ENCODE measurements at regions not wholly inside any gene's neighbourhood (a gene's known extent, or its start where the extent isn't known, plus 50 kb on each side); places are given as distances from the start of the nearest gene placed in this dataset.

- Mint-ChIP-seq H3K27me3 (ENCODE audit: low read depth) (peaks cover 16% of the 10 kb centered on the region), H3K36me3 (no peaks in the 10 kb centered on the region), H3K9me3 (peaks cover 18% of the 10 kb centered on the region), H3K4me3 (no peak overlapping the region), H3K4me1 (no peaks in the 10 kb centered on the region), H3K27ac (no peak overlapping the region)
- ChIA-PET POLR2A (no interaction called here), CTCF (no interaction called here)
- TF ChIP-seq, protein P1, sequence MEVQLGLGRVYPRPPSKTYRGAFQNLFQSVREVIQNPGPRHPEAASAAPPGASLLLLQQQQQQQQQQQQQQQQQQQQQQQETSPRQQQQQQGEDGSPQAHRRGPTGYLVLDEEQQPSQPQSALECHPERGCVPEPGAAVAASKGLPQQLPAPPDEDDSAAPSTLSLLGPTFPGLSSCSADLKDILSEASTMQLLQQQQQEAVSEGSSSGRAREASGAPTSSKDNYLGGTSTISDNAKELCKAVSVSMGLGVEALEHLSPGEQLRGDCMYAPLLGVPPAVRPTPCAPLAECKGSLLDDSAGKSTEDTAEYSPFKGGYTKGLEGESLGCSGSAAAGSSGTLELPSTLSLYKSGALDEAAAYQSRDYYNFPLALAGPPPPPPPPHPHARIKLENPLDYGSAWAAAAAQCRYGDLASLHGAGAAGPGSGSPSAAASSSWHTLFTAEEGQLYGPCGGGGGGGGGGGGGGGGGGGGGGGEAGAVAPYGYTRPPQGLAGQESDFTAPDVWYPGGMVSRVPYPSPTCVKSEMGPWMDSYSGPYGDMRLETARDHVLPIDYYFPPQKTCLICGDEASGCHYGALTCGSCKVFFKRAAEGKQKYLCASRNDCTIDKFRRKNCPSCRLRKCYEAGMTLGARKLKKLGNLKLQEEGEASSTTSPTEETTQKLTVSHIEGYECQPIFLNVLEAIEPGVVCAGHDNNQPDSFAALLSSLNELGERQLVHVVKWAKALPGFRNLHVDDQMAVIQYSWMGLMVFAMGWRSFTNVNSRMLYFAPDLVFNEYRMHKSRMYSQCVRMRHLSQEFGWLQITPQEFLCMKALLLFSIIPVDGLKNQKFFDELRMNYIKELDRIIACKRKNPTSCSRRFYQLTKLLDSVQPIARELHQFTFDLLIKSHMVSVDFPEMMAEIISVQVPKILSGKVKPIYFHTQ (CRISPR knock-in tag; IDR thresholded peaks at IDR 0.05): no peak
- no peak for TF ChIP-seq ZNF423 (CRISPR knock-in tag; IDR thresholded peaks at IDR 0.05)
- TF ChIP-seq ZNF671 (CRISPR knock-in tag; IDR thresholded peaks at IDR 0.05): no peak
- TF ChIP-seq ZMAT4 (CRISPR knock-in tag; IDR thresholded peaks at IDR 0.05): no peak
- TF ChIP-seq, protein P2, sequence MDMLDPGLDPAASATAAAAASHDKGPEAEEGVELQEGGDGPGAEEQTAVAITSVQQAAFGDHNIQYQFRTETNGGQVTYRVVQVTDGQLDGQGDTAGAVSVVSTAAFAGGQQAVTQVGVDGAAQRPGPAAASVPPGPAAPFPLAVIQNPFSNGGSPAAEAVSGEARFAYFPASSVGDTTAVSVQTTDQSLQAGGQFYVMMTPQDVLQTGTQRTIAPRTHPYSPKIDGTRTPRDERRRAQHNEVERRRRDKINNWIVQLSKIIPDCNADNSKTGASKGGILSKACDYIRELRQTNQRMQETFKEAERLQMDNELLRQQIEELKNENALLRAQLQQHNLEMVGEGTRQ (CRISPR knock-in tag; IDR thresholded peaks at IDR 0.05): no peak
- no peak for TF ChIP-seq OVOL2 (CRISPR knock-in tag; IDR thresholded peaks at IDR 0.05; ENCODE audit: borderline replicate concordance)
- TF ChIP-seq TEAD1 (CRISPR knock-in tag; IDR thresholded peaks at IDR 0.05): no peak
- DNase-seq (ENCODE audit: low spot score): no peak
- ATAC-seq: no peak
Measured at GRCh38 chr15:47177177-47177576, 540.1 kb upstream of the SEMA6D start.

- ChIA-PET CTCF (no interaction called here), POLR2A (no interaction called here)
- Mint-ChIP-seq H3K27me3 (ENCODE audit: low read depth) (peaks cover 44% of the 10 kb centered on the region), H3K4me3 (no peak overlapping the region), H3K4me1 (peaks cover 13% of the 10 kb centered on the region), H3K27ac (no peak overlapping the region), H3K9me3 (peaks cover 15% of the 10 kb centered on the region), H3K36me3 (no peaks in the 10 kb centered on the region)
- ATAC-seq (no peak), DNase-seq (ENCODE audit: low spot score) (no peak)
- TF ChIP-seq GABPB1 (CRISPR knock-in tag; IDR thresholded peaks at IDR 0.05) (no peak), ZNF317 (CRISPR knock-in tag; IDR thresholded peaks at IDR 0.05; ENCODE audit: borderline replicate concordance, low read depth) (no peak), ZNF532 (CRISPR knock-in tag; IDR thresholded peaks at IDR 0.05; ENCODE audit: borderline replicate concordance) (no peak), OVOL2 (CRISPR knock-in tag; IDR thresholded peaks at IDR 0.05; ENCODE audit: borderline replicate concordance) (no peak), NR1H2 (CRISPR knock-in tag; IDR thresholded peaks at IDR 0.05) (no peak), ZNF219 (CRISPR knock-in tag; IDR thresholded peaks at IDR 0.05; ENCODE audit: borderline replicate concordance) (no peak), ZNF138 (CRISPR knock-in tag; conservative IDR thresholded peaks at IDR 0.05) (no peak), FOXK1 (CRISPR knock-in tag; IDR thresholded peaks at IDR 0.05) (no peak), PRRX2 (CRISPR knock-in tag; IDR thresholded peaks at IDR 0.05) (no peak), RORB (CRISPR knock-in tag; IDR thresholded peaks at IDR 0.05) (no peak), ZMAT4 (CRISPR knock-in tag; IDR thresholded peaks at IDR 0.05) (no peak), ELF4 (CRISPR knock-in tag; IDR thresholded peaks at IDR 0.05; ENCODE audit: low read depth) (no peak), AFF4 (CRISPR knock-in tag; IDR thresholded peaks at IDR 0.05; ENCODE audit: borderline replicate concordance) (no peak), ZNF423 (CRISPR knock-in tag; IDR thresholded peaks at IDR 0.05) (no peak)
- TF ChIP-seq, protein P3, sequence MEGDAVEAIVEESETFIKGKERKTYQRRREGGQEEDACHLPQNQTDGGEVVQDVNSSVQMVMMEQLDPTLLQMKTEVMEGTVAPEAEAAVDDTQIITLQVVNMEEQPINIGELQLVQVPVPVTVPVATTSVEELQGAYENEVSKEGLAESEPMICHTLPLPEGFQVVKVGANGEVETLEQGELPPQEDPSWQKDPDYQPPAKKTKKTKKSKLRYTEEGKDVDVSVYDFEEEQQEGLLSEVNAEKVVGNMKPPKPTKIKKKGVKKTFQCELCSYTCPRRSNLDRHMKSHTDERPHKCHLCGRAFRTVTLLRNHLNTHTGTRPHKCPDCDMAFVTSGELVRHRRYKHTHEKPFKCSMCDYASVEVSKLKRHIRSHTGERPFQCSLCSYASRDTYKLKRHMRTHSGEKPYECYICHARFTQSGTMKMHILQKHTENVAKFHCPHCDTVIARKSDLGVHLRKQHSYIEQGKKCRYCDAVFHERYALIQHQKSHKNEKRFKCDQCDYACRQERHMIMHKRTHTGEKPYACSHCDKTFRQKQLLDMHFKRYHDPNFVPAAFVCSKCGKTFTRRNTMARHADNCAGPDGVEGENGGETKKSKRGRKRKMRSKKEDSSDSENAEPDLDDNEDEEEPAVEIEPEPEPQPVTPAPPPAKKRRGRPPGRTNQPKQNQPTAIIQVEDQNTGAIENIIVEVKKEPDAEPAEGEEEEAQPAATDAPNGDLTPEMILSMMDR (IDR thresholded peaks at IDR 0.05): no peak
- TF ChIP-seq, protein P4, sequence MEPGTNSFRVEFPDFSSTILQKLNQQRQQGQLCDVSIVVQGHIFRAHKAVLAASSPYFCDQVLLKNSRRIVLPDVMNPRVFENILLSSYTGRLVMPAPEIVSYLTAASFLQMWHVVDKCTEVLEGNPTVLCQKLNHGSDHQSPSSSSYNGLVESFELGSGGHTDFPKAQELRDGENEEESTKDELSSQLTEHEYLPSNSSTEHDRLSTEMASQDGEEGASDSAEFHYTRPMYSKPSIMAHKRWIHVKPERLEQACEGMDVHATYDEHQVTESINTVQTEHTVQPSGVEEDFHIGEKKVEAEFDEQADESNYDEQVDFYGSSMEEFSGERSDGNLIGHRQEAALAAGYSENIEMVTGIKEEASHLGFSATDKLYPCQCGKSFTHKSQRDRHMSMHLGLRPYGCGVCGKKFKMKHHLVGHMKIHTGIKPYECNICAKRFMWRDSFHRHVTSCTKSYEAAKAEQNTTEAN (CRISPR knock-in tag; IDR thresholded peaks at IDR 0.05): no peak
Measured at GRCh38 chr15:47179988-47180387, 537.3 kb upstream of the SEMA6D start.

All from WTC11 (cell line).